Small intestine (tissue), 7 donors: ENCODE measurements at regions not wholly inside any gene's neighbourhood (a gene's known extent, or its start where the extent isn't known, plus 50 kb on each side); places are given as distances from the start of the nearest gene placed in this dataset.
"Not testable (repeated sequence)": the region's sequence is repeated elsewhere in the genome, so short reads cannot be mapped to it uniquely, and the experiment has no call there.

Experiments used
- DNase-seq, 2 donors: peaks; one replicate each; pipeline versions ENCODE4 v3.0.0 to v3.0.0-alpha.2; 2013
- FAIRE-seq: peaks from 2 replicates; lab custom pipeline; 2012; peaks lifted over from hg19 to GRCh38; lab: Jason Lieb, UNC
- H3K27ac ChIP-seq, 3 donors: one replicate each; pipeline ENCODE4 v1.5.1; 2013; ENCODE audit warnings: low read length in 2 of 3, mild to moderate bottlenecking in 2 of 3, control low read depth in 1 of 3, inconsistent platforms in 1 of 3, low read depth in 1 of 3, moderate library complexity in 1 of 3
- H3K27me3 ChIP-seq, 3 donors: one replicate each; pipeline ENCODE4 v1.6.1; 2013; ENCODE audit warnings: low read length in 3 of 3, inconsistent platforms in 1 of 3; ENCODE audit not compliant: control insufficient read depth in 3 of 3, insufficient read depth in 3 of 3
- H3K36me3 ChIP-seq, 3 donors: one replicate each; pipeline ENCODE4 v1.6.1; 2013; ENCODE audit warnings: low read length in 3 of 3, inconsistent platforms in 1 of 3, low read depth in 1 of 3, mild to moderate bottlenecking in 1 of 3, moderate library complexity in 1 of 3; ENCODE audit not compliant: control insufficient read depth in 3 of 3, insufficient read depth in 2 of 3
- H3K4me1 ChIP-seq, 3 donors: one replicate each; pipeline ENCODE4 v1.6.1; 2013; ENCODE audit warnings: low read length in 2 of 3, inconsistent platforms in 1 of 3, low read depth in 1 of 3, mild to moderate bottlenecking in 1 of 3, moderate library complexity in 1 of 3; ENCODE audit not compliant: control insufficient read depth in 3 of 3, insufficient read depth in 2 of 3
- H3K4me3 ChIP-seq, 3 donors: one replicate each; pipeline ENCODE4 v1.5.1; 2013; ENCODE audit warnings: low read length in 3 of 3, control low read depth in 1 of 3, inconsistent platforms in 1 of 3, low read depth in 1 of 3, mild to moderate bottlenecking in 1 of 3, moderate library complexity in 1 of 3
- H3K9me3 ChIP-seq, 2 donors: one replicate each; pipeline ENCODE4 v1.6.1; 2013; ENCODE audit warnings: low read depth in 1 of 2, low read length in 1 of 2; ENCODE audit not compliant: control insufficient read depth in 2 of 2, insufficient read depth in 1 of 2
- WGBS, 3 donors: extraction: QIAGEN DNeasy Blood & Tissue Kit; methylation state at CpG; one replicate each; pipeline ENCODE4 v1.1.7; 2013; 5-methylcytosine and 5-hydroxymethylcytosine counted together
- donor health status: healthy with polysubstance abuse.
- donor health status: control.
- donor health status: control.
- donor health status: Bipolar disorder and iron deficiency.
- donor health status: healthy.

DNA sequence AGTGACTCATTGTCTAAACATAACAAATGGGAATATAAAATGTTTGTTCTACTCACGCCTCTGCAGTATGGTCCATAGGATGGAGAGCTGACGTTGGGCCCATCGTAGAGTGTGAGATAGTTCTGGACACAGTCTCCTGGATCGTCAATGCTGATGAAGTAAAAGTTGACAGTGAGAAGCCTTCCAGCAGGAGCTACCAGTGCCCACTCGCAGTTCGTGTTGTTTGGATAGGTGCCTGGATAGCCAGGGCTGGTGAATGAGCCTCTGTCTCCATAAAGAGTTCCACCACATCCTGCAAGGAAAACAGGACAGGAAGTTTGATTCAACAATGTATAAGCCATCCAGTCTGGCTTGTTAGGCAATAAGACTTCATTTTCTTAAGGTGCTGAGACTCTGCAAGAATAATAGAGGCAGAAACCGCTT is 79.6 kb downstream of the OR13A1 start:
- Histone ChIP-seq H3K4me3 (no peak overlapping the region), H3K27ac (no peak overlapping the region), H3K9me3 (no peaks in the 10 kb centered on the region), H3K27me3 (peaks cover 0 to 2% (median 0%) of the 10 kb centered on the region in 3 donors), H3K36me3 (no peaks in the 10 kb centered on the region), H3K4me1 (no peaks in the 10 kb centered on the region)
- FAIRE-seq (no peak), DNase-seq (no peak)
- 56 to 70% (median 62%) methylated on average over 7 of the region's 7 CpGs for WGBS, 3 donors

- no peaks in the 10 kb centered on the region for H3K36me3 ChIP-seq
- 73 to 87% (median 84%) methylated on average over 5 of the region's 5 CpGs for WGBS, 3 donors
- no peak for FAIRE-seq
- no peak overlapping the region for H3K27ac ChIP-seq
- H3K4me3 ChIP-seq: no peak overlapping the region
- DNase-seq: no peak
- no peaks in the 10 kb centered on the region for H3K4me1 ChIP-seq
- H3K27me3 ChIP-seq: no peaks in the 10 kb centered on the region
- H3K9me3 ChIP-seq: no peaks in the 10 kb centered on the region
Measured at GRCh38 chr10:45238896-45239295, 76.5 kb downstream of the OR13A1 start.

DNA sequence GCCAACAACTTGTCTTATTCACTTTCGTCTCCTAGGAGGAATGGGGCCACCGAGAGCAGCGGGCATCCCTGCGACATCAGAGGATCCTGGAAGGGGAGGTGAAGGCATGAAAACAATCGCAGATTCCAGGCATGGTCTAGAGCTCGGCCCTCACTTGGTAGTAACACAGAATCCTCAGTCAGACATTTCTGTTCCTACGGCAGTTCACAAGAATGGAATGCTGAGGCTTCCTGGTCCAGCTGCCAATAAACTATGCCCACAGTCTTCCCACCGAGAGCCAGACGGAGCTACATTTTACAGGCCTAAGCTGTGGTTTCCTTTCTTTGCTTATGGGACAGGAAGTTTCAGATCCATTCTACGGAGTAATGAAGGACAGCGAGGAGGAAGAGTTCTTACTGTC is 75.8 kb downstream of the OR13A1 start:
- no peaks in the 10 kb centered on the region for H3K27me3 ChIP-seq
- FAIRE-seq (no peak), DNase-seq (no peak)
- no peaks in the 10 kb centered on the region for H3K36me3 ChIP-seq
- no peak overlapping the region for H3K4me3 ChIP-seq
- H3K27ac ChIP-seq: no peak overlapping the region
- H3K4me1 ChIP-seq: no peaks in the 10 kb centered on the region
- WGBS, 3 donors: 70 to 76% (median 73%) methylated on average over 11 of the region's 11 CpGs
- H3K9me3 ChIP-seq: no peaks in the 10 kb centered on the region

GRCh38 chr10:45241865-45242520 is 73.4 kb downstream of the OR13A1 start:
- FAIRE-seq: no peak

GRCh38 chr10:45243261-45243660 is 72.1 kb downstream of the OR13A1 start:
- FAIRE-seq: no peak
- no peaks in the 10 kb centered on the region for H3K36me3 ChIP-seq
- 47 to 64% (median 50%) methylated on average over 2 of the region's 2 CpGs for WGBS, 3 donors

More at GRCh38 chr10:45241865-45242520, 73.4 kb downstream of the OR13A1 start:
- 33 to 45% (median 37%) methylated on average over 9 of the region's 9 CpGs for WGBS, 3 donors
- DNase-seq: no peak
- no peak overlapping the region for H3K27ac ChIP-seq
- H3K9me3 ChIP-seq: no peaks in the 10 kb centered on the region
- no peaks in the 10 kb centered on the region for H3K4me1 ChIP-seq
- no peak overlapping the region for H3K4me3 ChIP-seq
- H3K27me3 ChIP-seq: no peaks in the 10 kb centered on the region
- H3K36me3 ChIP-seq: no peaks in the 10 kb centered on the region

DNA sequence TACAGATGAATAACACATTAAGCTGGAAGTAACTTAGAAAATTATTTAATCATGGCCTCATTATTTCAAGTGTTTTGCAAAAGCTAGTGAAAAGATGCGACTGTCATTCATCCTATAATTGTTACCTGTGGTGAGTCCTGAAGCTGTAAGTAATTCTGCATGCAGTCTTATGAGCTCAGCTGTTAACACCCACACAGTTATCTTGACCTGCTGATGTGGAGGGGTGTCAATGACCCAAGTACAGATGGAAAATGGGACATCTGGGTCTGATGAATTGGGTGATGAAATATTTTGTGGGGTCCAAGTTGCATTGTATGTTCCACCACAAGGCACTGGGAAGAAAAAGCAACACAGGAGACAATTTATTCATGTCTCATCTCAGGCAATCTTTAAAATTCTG is 68.9 kb downstream of the OR13A1 start:
- FAIRE-seq (no peak), DNase-seq (no peak)
- Histone ChIP-seq H3K4me1 (no peaks in the 10 kb centered on the region), H3K4me3 (no peak overlapping the region), H3K36me3 (no peaks in the 10 kb centered on the region), H3K27ac (no peak overlapping the region), H3K9me3 (no peaks in the 10 kb centered on the region), H3K27me3 (no peaks in the 10 kb centered on the region)
- 70 to 90% (median 71%) methylated on average over 1 of the region's 1 CpG for WGBS, 3 donors

More at GRCh38 chr10:45243261-45243660, 72.1 kb downstream of the OR13A1 start:
- Histone ChIP-seq H3K27me3 (no peaks in the 10 kb centered on the region), H3K4me3 (no peak overlapping the region), H3K4me1 (no peaks in the 10 kb centered on the region), H3K27ac (no peak overlapping the region), H3K9me3 (no peaks in the 10 kb centered on the region)
- DNase-seq: no peak

GRCh38 chr10:45249978-45250693 is 65.3 kb downstream of the OR13A1 start:
- no peaks in the 10 kb centered on the region for H3K9me3 ChIP-seq
- no peaks in the 10 kb centered on the region for H3K36me3 ChIP-seq
- no peaks in the 10 kb centered on the region for H3K27me3 ChIP-seq
- FAIRE-seq (peak; percentile 57), DNase-seq (peak; percentile 37 to 69)
- no peak overlapping the region for H3K27ac ChIP-seq
- H3K4me1 ChIP-seq: no peaks in the 10 kb centered on the region
- H3K4me3 ChIP-seq: peak overlapping the region in 1 of 3 donors; percentile 5
- 41 to 52% (median 49%) methylated on average over 17 of the region's 17 CpGs for WGBS, 3 donors

GRCh38 chr10:45250694-45251075 is 64.7 kb downstream of the OR13A1 start:
- H3K4me1 ChIP-seq, H3K36me3 ChIP-seq, FAIRE-seq, DNase-seq, H3K27ac ChIP-seq, H3K9me3 ChIP-seq, H3K4me3 ChIP-seq, H3K27me3 ChIP-seq: not testable (repeated sequence)
- WGBS, 3 donors: 70 to 90% (median 74%) methylated on average over 5 to 6 of the region's 6 CpGs
